Esophagus (tissue), 2 donors: ENCODE measurements at regions not wholly inside any gene's neighbourhood (a gene's known extent, or its start where the extent isn't known, plus 50 kb on each side); places are given as distances from the start of the nearest gene placed in this dataset.

ENCODE experiments used
- H3K27ac ChIP-seq, 2 donors: one replicate each; pipeline ENCODE4 v1.5.1; 2013; ENCODE audit warnings: low read depth in 2 of 2, mild to moderate bottlenecking in 2 of 2, inconsistent platforms in 1 of 2, low read length in 1 of 2, moderate library complexity in 1 of 2
- H3K27me3 ChIP-seq, 2 donors: one replicate each; pipeline ENCODE4 v1.6.1; 2013; ENCODE audit warnings: low read length in 2 of 2, control low read depth in 1 of 2, mild to moderate bottlenecking in 1 of 2; ENCODE audit not compliant: insufficient read depth in 2 of 2, control insufficient read depth in 1 of 2
- H3K36me3 ChIP-seq, 2 donors: one replicate each; pipeline ENCODE4 v1.6.1; 2013; ENCODE audit warnings: low read length in 1 of 2; ENCODE audit not compliant: control insufficient read depth in 2 of 2, insufficient read depth in 2 of 2
- H3K4me1 ChIP-seq, 2 donors: one replicate each; pipeline ENCODE4 v1.6.1; 2013; ENCODE audit warnings: low read length in 1 of 2; ENCODE audit not compliant: control insufficient read depth in 2 of 2, insufficient read depth in 2 of 2
- H3K4me3 ChIP-seq, 2 donors: one replicate each; pipeline ENCODE4 v1.5.1; 2013; ENCODE audit warnings: low read length in 2 of 2, mild to moderate bottlenecking in 2 of 2, low read depth in 1 of 2, moderate library complexity in 1 of 2
- H3K9me3 ChIP-seq, 2 donors: one replicate each; pipeline ENCODE4 v1.6.1; 2013; ENCODE audit warnings: mild to moderate bottlenecking in 2 of 2, low read depth in 1 of 2, low read length in 1 of 2, moderate library complexity in 1 of 2; ENCODE audit not compliant: control insufficient read depth in 2 of 2, insufficient read depth in 1 of 2
- WGBS, 2 donors: extraction: QIAGEN DNeasy Blood & Tissue Kit; methylation state at CpG; one replicate each; pipeline ENCODE4 v1.1.7; 2013; 5-methylcytosine and 5-hydroxymethylcytosine counted together
- donor health status: healthy with polysubstance abuse.
- donor health status: Bipolar disorder and iron deficiency.

- no peaks in the 10 kb centered on the region for H3K36me3 ChIP-seq
- no peaks in the 10 kb centered on the region for H3K27me3 ChIP-seq
- WGBS, 2 donors: 66 to 72% methylated on average over 11 of the region's 11 CpGs
- no peak overlapping the region for H3K27ac ChIP-seq
- no peak overlapping the region for H3K4me3 ChIP-seq
- peaks cover 0 to 9% of the 10 kb centered on the region in 2 donors for H3K9me3 ChIP-seq
- H3K4me1 ChIP-seq: peaks cover 0 to 3% of the 10 kb centered on the region in 2 donors
These were observed 924.3 kb downstream of the TBC1D22A start for GRCh38 chr22:47686594-47687345.

GRCh38 chr22:47681411-47682165, 919.1 kb downstream of the TBC1D22A start:
- WGBS, 2 donors: 87 to 92% methylated on average over 13 of the region's 13 CpGs

GRCh38 chr22:47678636-47679287, 916.3 kb downstream of the TBC1D22A start:
- no peaks in the 10 kb centered on the region for H3K36me3 ChIP-seq
- H3K27ac ChIP-seq: no peak overlapping the region
- H3K4me1 ChIP-seq: no peaks in the 10 kb centered on the region
- 39 to 41% methylated on average over 7 of the region's 7 CpGs for WGBS, 2 donors
- H3K9me3 ChIP-seq: peaks cover 0 to 16% of the 10 kb centered on the region in 2 donors
- no peaks in the 10 kb centered on the region for H3K27me3 ChIP-seq
- H3K4me3 ChIP-seq: no peak overlapping the region

More at GRCh38 chr22:47681411-47682165, 919.1 kb downstream of the TBC1D22A start:
- Histone ChIP-seq H3K4me1 (no peaks in the 10 kb centered on the region), H3K36me3 (no peaks in the 10 kb centered on the region), H3K27me3 (no peaks in the 10 kb centered on the region), H3K4me3 (no peak overlapping the region), H3K9me3 (peaks cover 0 to 12% of the 10 kb centered on the region in 2 donors), H3K27ac (no peak overlapping the region)

GRCh38 chr22:47678048-47678447, 915.6 kb downstream of the TBC1D22A start:
- Histone ChIP-seq H3K4me1 (no peaks in the 10 kb centered on the region), H3K4me3 (no peak overlapping the region), H3K36me3 (no peaks in the 10 kb centered on the region), H3K27ac (no peak overlapping the region), H3K27me3 (no peaks in the 10 kb centered on the region), H3K9me3 (peaks cover 0 to 12% of the 10 kb centered on the region in 2 donors)
- 60 to 66% methylated on average over 6 of the region's 6 CpGs for WGBS, 2 donors

- 70 to 74% methylated on average over 3 of the region's 3 CpGs for WGBS, 2 donors
- Histone ChIP-seq H3K27ac (no peak overlapping the region), H3K9me3 (peaks cover 0 to 6% of the 10 kb centered on the region in 2 donors), H3K4me3 (no peak overlapping the region), H3K27me3 (no peaks in the 10 kb centered on the region), H3K4me1 (no peaks in the 10 kb centered on the region), H3K36me3 (no peaks in the 10 kb centered on the region)
These were observed 914.2 kb downstream of the TBC1D22A start for GRCh38 chr22:47676685-47677084.

GRCh38 chr22:47674600-47674999, 912.1 kb downstream of the TBC1D22A start:
- H3K27ac ChIP-seq: no peak overlapping the region
- H3K4me3 ChIP-seq: no peak overlapping the region
- H3K36me3 ChIP-seq: no peaks in the 10 kb centered on the region
- no peaks in the 10 kb centered on the region for H3K27me3 ChIP-seq
- H3K9me3 ChIP-seq: peaks cover 0 to 4% of the 10 kb centered on the region in 2 donors
- 86 to 89% methylated on average over 11 of the region's 11 CpGs for WGBS, 2 donors
- no peaks in the 10 kb centered on the region for H3K4me1 ChIP-seq

- Histone ChIP-seq H3K36me3 (no peaks in the 10 kb centered on the region), H3K9me3 (peaks cover 0 to 6% of the 10 kb centered on the region in 2 donors), H3K4me1 (no peaks in the 10 kb centered on the region), H3K27ac (no peak overlapping the region), H3K27me3 (no peaks in the 10 kb centered on the region), H3K4me3 (no peak overlapping the region)
- 84 to 85% methylated on average over 2 of the region's 2 CpGs for WGBS, 2 donors
These were observed 911.1 kb downstream of the TBC1D22A start for GRCh38 chr22:47673557-47673956.

GRCh38 chr22:47672526-47672925, 910.1 kb downstream of the TBC1D22A start:
- Histone ChIP-seq H3K36me3 (no peaks in the 10 kb centered on the region), H3K27me3 (no peaks in the 10 kb centered on the region), H3K27ac (no peak overlapping the region), H3K4me1 (no peaks in the 10 kb centered on the region), H3K4me3 (no peak overlapping the region), H3K9me3 (peaks cover 0 to 6% of the 10 kb centered on the region in 2 donors)
- 77 to 88% methylated on average over 9 of the region's 9 CpGs for WGBS, 2 donors

GRCh38 chr22:47665151-47665550, 902.7 kb downstream of the TBC1D22A start:
- Histone ChIP-seq H3K4me1 (no peaks in the 10 kb centered on the region), H3K36me3 (no peaks in the 10 kb centered on the region), H3K9me3 (peaks cover 3 to 6% of the 10 kb centered on the region in 2 donors), H3K27me3 (no peaks in the 10 kb centered on the region), H3K4me3 (no peak overlapping the region), H3K27ac (no peak overlapping the region)
- WGBS, 2 donors: 65 to 80% methylated on average over 4 of the region's 4 CpGs
